ENCODE measurements at regions not wholly inside any gene's neighbourhood (a gene's known extent, or its start where the extent isn't known, plus 50 kb on each side); places are given as distances from the start of the nearest gene placed in this dataset.

DNA sequence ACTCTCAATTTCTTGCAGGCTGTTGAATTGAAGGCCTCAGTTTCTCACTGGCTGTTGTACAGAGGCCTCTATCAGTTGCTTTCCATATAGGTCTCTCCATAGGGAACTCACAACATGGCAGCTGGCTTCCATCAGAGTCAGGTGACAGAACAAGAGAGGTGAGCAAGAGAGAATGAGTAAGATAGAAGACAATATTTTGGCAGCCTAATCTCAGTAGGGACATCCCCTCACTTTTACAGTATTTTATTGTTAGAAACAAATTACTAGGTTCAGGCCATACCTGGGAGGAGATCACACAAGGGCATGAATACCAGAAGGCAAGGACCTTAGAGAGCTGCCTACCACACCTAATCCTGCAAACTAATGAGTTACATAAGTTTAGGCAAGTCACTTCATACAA lies 162.8 kb downstream of the ATP6V1G3 start:
- TF ChIP-seq POLR2AphosphoS5 (IDR thresholded peaks at IDR 0.05; ENCODE audit: low read depth, low read length) (no peak), TCF7L2 (IDR thresholded peaks at IDR 0.05; ENCODE audit: low read depth, low read length) (no peak), SIN3A (IDR thresholded peaks at IDR 0.05; ENCODE audit: borderline replicate concordance, insufficient read depth, low read depth, low read length) (no peak)
- TF ChIP-seq, protein P1, sequence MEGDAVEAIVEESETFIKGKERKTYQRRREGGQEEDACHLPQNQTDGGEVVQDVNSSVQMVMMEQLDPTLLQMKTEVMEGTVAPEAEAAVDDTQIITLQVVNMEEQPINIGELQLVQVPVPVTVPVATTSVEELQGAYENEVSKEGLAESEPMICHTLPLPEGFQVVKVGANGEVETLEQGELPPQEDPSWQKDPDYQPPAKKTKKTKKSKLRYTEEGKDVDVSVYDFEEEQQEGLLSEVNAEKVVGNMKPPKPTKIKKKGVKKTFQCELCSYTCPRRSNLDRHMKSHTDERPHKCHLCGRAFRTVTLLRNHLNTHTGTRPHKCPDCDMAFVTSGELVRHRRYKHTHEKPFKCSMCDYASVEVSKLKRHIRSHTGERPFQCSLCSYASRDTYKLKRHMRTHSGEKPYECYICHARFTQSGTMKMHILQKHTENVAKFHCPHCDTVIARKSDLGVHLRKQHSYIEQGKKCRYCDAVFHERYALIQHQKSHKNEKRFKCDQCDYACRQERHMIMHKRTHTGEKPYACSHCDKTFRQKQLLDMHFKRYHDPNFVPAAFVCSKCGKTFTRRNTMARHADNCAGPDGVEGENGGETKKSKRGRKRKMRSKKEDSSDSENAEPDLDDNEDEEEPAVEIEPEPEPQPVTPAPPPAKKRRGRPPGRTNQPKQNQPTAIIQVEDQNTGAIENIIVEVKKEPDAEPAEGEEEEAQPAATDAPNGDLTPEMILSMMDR (IDR thresholded peaks at IDR 0.05): no peak
- TF ChIP-seq, protein P2, sequence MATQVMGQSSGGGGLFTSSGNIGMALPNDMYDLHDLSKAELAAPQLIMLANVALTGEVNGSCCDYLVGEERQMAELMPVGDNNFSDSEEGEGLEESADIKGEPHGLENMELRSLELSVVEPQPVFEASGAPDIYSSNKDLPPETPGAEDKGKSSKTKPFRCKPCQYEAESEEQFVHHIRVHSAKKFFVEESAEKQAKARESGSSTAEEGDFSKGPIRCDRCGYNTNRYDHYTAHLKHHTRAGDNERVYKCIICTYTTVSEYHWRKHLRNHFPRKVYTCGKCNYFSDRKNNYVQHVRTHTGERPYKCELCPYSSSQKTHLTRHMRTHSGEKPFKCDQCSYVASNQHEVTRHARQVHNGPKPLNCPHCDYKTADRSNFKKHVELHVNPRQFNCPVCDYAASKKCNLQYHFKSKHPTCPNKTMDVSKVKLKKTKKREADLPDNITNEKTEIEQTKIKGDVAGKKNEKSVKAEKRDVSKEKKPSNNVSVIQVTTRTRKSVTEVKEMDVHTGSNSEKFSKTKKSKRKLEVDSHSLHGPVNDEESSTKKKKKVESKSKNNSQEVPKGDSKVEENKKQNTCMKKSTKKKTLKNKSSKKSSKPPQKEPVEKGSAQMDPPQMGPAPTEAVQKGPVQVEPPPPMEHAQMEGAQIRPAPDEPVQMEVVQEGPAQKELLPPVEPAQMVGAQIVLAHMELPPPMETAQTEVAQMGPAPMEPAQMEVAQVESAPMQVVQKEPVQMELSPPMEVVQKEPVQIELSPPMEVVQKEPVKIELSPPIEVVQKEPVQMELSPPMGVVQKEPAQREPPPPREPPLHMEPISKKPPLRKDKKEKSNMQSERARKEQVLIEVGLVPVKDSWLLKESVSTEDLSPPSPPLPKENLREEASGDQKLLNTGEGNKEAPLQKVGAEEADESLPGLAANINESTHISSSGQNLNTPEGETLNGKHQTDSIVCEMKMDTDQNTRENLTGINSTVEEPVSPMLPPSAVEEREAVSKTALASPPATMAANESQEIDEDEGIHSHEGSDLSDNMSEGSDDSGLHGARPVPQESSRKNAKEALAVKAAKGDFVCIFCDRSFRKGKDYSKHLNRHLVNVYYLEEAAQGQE (IDR thresholded peaks at IDR 0.05; ENCODE audit: insufficient read depth in 1 of 2, low read depth in 2 of 2, low read length in 1 of 2): no peak
